SK-N-SH (cell line): ENCODE measurements at regions not wholly inside any gene's neighbourhood (a gene's known extent, or its start where the extent isn't known, plus 50 kb on each side); places are given as distances from the start of the nearest gene placed in this dataset.

Experiments
- EP300 ChIP-seq, 2 experiments: IDR thresholded peaks; 2 replicates each; pipeline versions ENCODE4 v1.4.0 to v1.6.1; 2012; ENCODE audit warnings: borderline replicate concordance in 1 of 2, low read depth in 1 of 2, low read length in 1 of 2
- EZH2phosphoT487 ChIP-seq: fragments of 200-600 bp; sonication (generic); IDR thresholded peaks from 2 replicates; pipeline ENCODE4 v1.6.1; 2017; ENCODE audit warnings: low read depth, mixed run types, mild to moderate bottlenecking, antibody characterized with exemption, moderate library complexity, borderline replicate concordance
- POLR2AphosphoS5 ChIP-seq: IDR thresholded peaks from 2 replicates; pipeline ENCODE4 v1.6.1; 2012; ENCODE audit warnings: low read depth, low read length
- RFX5 ChIP-seq: IDR thresholded peaks from 2 replicates; pipeline ENCODE4 v1.6.1; 2012; ENCODE audit warnings: mild to moderate bottlenecking, improper control_type of control experiment, low read length
- RXRA ChIP-seq: IDR thresholded peaks from 2 replicates; pipeline ENCODE4 v1.4.0; 2012; ENCODE audit warnings: low read depth, mild to moderate bottlenecking, borderline replicate concordance
- SIN3A ChIP-seq: IDR thresholded peaks from 2 replicates; pipeline ENCODE4 v1.6.1; 2012; ENCODE audit warnings: low read depth, mild to moderate bottlenecking, low read length, moderate library complexity, borderline replicate concordance
- TF ChIP-seq, protein P1 (sequence below): fragments of 200-600 bp; sonication (generic); IDR thresholded peaks from 2 replicates; pipeline ENCODE4 v1.6.1; 2017; ENCODE audit warnings: antibody characterized with exemption, mild to moderate bottlenecking, moderate library complexity

DNA sequence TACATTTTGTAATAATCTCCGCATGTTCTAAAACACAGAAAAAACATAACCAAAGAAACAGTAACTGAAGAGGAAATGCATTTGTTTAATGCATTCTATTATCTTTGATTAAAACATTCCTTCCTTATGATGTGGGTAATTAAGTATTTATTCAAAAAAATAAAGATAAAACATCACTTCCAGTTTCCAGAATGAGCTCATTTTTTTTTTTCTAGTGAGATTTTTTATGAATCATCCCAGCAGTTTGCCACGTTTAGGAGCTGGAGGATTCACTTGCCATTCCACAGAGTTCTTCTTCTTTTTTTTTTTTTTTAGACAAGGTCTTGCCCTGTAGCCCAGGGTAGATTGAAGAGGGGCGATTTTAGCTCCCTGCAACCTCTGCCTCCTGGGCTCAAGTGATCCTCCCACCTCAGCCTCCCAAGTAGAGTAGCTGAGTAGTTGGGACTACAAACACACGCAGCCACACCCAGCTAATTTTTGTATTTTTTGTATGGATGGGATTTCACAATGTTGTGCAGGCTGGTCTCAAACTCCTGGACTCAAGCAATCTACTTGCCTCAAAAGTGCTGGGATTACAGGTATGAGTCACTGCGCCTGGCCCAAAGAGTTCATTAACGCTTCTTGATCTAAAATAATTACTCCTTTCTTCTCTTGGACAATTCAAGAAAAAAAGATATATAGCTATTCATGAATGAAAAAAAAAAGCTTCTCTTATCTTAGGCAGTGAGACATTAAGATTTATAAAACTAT lies 177.3 kb downstream of the DKK1 start:
- TF ChIP-seq, protein P1, sequence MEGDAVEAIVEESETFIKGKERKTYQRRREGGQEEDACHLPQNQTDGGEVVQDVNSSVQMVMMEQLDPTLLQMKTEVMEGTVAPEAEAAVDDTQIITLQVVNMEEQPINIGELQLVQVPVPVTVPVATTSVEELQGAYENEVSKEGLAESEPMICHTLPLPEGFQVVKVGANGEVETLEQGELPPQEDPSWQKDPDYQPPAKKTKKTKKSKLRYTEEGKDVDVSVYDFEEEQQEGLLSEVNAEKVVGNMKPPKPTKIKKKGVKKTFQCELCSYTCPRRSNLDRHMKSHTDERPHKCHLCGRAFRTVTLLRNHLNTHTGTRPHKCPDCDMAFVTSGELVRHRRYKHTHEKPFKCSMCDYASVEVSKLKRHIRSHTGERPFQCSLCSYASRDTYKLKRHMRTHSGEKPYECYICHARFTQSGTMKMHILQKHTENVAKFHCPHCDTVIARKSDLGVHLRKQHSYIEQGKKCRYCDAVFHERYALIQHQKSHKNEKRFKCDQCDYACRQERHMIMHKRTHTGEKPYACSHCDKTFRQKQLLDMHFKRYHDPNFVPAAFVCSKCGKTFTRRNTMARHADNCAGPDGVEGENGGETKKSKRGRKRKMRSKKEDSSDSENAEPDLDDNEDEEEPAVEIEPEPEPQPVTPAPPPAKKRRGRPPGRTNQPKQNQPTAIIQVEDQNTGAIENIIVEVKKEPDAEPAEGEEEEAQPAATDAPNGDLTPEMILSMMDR: no peak
- TF ChIP-seq EZH2phosphoT487 (no peak), SIN3A (no peak), POLR2AphosphoS5 (no peak), RFX5 (no peak), EP300 (IDR thresholded peaks at IDR 0.05; ENCODE audit: borderline replicate concordance in 1 of 2, low read depth in 1 of 2, low read length in 1 of 2) (no peak), RXRA (no peak)
